ENCODE measurements at regions not wholly inside any gene's neighbourhood (a gene's known extent, or its start where the extent isn't known, plus 50 kb on each side); places are given as distances from the start of the nearest gene placed in this dataset.

GRCh38 chr14:26905229-26905628 lies 307.4 kb upstream of the NOVA1 start:
- H2AFZ ChIP-seq (ENCODE audit: control insufficient read depth, low read length) = no peak overlapping the region
- no peaks in the 10 kb centered on the region for H3K4me1 ChIP-seq (ENCODE audit: control insufficient read depth, extremely low read depth, insufficient read depth, low read length)
- TF ChIP-seq CTCF (optimal IDR thresholded peaks at IDR 0.05 in 1 of 3, IDR thresholded peaks at IDR 0.05 in 1 of 3, conservative IDR thresholded peaks at IDR 0.05 in 1 of 3; ENCODE audit: extremely low read depth in 1 of 3, insufficient read depth in 2 of 3, low read length in 3 of 3) = no peak
- TF ChIP-seq EZH2 (IDR thresholded peaks at IDR 0.05; ENCODE audit: low read length) = no peak
- H3K36me3 ChIP-seq (ENCODE audit: control insufficient read depth in 2 of 2, extremely low read depth in 1 of 2, insufficient read depth in 2 of 2, low read length in 2 of 2) = no peaks in the 10 kb centered on the region
- H3K79me2 ChIP-seq (ENCODE audit: control insufficient read depth, insufficient read depth, low read length) = no peaks in the 10 kb centered on the region
- no peaks in the 10 kb centered on the region for H3K9me1 ChIP-seq (ENCODE audit: control insufficient read depth, extremely low read depth, insufficient read depth, low read length)
- FAIRE-seq (no peak), DNase-seq (ENCODE audit: low read depth, low spot score) (no peak)
- no peaks in the 10 kb centered on the region for H4K20me1 ChIP-seq (ENCODE audit: control insufficient read depth, extremely low read depth, insufficient read depth, low read length)
- dilution Hi-C loops (cut with MboI; ENCODE audit: extremely low pct_ligation_motif_present, low sequenced_read_pairs) = no loop called here
- no peak overlapping the region for H3K4me2 ChIP-seq (ENCODE audit: control insufficient read depth, extremely low read depth, insufficient read depth, low read depth, low read length)
- H3K9ac ChIP-seq (ENCODE audit: control insufficient read depth, extremely low read depth, insufficient read depth, low read length) = no peak overlapping the region
- no peaks in the 10 kb centered on the region for H3K9me3 ChIP-seq (ENCODE audit: control insufficient read depth, low read depth, low read length)
- no peaks in the 10 kb centered on the region for H3K27me3 ChIP-seq (ENCODE audit: control insufficient read depth, extremely low read depth, insufficient read depth, low read length)
- H3K4me3 ChIP-seq (ENCODE audit: control insufficient read depth in 2 of 3, extremely low read depth in 1 of 3, insufficient read depth in 2 of 3, low read depth in 1 of 3, low read length in 3 of 3) = no peak overlapping the region
- H3K27ac ChIP-seq (ENCODE audit: control insufficient read depth, insufficient read depth, low read length) = no peak overlapping the region

- FAIRE-seq = no peak
- H3K36me3 ChIP-seq (ENCODE audit: control insufficient read depth in 2 of 2, extremely low read depth in 1 of 2, insufficient read depth in 2 of 2, low read length in 2 of 2) = no peaks in the 10 kb centered on the region
- dilution Hi-C loops (cut with MboI; ENCODE audit: extremely low pct_ligation_motif_present, low sequenced_read_pairs) = no loop called here
- no peaks in the 10 kb centered on the region for H4K20me1 ChIP-seq (ENCODE audit: control insufficient read depth, extremely low read depth, insufficient read depth, low read length)
- TF ChIP-seq EZH2 (IDR thresholded peaks at IDR 0.05; ENCODE audit: low read length) (no peak), CTCF (optimal IDR thresholded peaks at IDR 0.05 in 1 of 3, IDR thresholded peaks at IDR 0.05 in 1 of 3, conservative IDR thresholded peaks at IDR 0.05 in 1 of 3; ENCODE audit: extremely low read depth in 1 of 3, insufficient read depth in 2 of 3, low read length in 3 of 3) (no peak)
- H3K4me2 ChIP-seq (ENCODE audit: control insufficient read depth, extremely low read depth, insufficient read depth, low read depth, low read length) = no peak overlapping the region
- no peak overlapping the region for H3K27ac ChIP-seq (ENCODE audit: control insufficient read depth, insufficient read depth, low read length)
- no peaks in the 10 kb centered on the region for H3K9me1 ChIP-seq (ENCODE audit: control insufficient read depth, extremely low read depth, insufficient read depth, low read length)
- no peak overlapping the region for H3K4me3 ChIP-seq (ENCODE audit: control insufficient read depth in 2 of 3, extremely low read depth in 1 of 3, insufficient read depth in 2 of 3, low read depth in 1 of 3, low read length in 3 of 3)
- no peaks in the 10 kb centered on the region for H3K9me3 ChIP-seq (ENCODE audit: control insufficient read depth, low read depth, low read length)
- no peaks in the 10 kb centered on the region for H3K79me2 ChIP-seq (ENCODE audit: control insufficient read depth, insufficient read depth, low read length)
- no peak for DNase-seq (ENCODE audit: low read depth, low spot score)
- no peaks in the 10 kb centered on the region for H3K27me3 ChIP-seq (ENCODE audit: control insufficient read depth, extremely low read depth, insufficient read depth, low read length)
- H2AFZ ChIP-seq (ENCODE audit: control insufficient read depth, low read length) = no peak overlapping the region
- no peaks in the 10 kb centered on the region for H3K4me1 ChIP-seq (ENCODE audit: control insufficient read depth, extremely low read depth, insufficient read depth, low read length)
- H3K9ac ChIP-seq (ENCODE audit: control insufficient read depth, extremely low read depth, insufficient read depth, low read length) = no peak overlapping the region
Measured at GRCh38 chr14:26913786-26914185, 316.0 kb upstream of the NOVA1 start.

Measured in keratinocyte (primary cell).